Bronchial epithelial cell (primary cell): ENCODE measurements at regions not wholly inside any gene's neighbourhood (a gene's known extent, or its start where the extent isn't known, plus 50 kb on each side); places are given as distances from the start of the nearest gene placed in this dataset.

ENCODE experiments used
- DNase-seq: peaks from one replicate; pipeline ENCODE4 v3.0.0-alpha.2; 2010; ENCODE audit warnings: low read depth
- FAIRE-seq: peaks from 2 replicates; lab custom pipeline; 2011; peaks lifted over from hg19 to GRCh38; lab: Jason Lieb, UNC
- H3K27me3 ChIP-seq: 2 replicates; pipeline ENCODE4 v1.5.1; 2011; ENCODE audit warnings: low read length; ENCODE audit not compliant: control insufficient read depth, insufficient read depth
- H3K36me3 ChIP-seq: 2 replicates; pipeline ENCODE4 v1.5.1; 2011; ENCODE audit warnings: low read length; ENCODE audit not compliant: control insufficient read depth, insufficient read depth
- H3K4me3 ChIP-seq: 2 replicates; pipeline ENCODE4 v1.5.1; 2011; ENCODE audit warnings: mild to moderate bottlenecking, low read depth, low read length, control low read depth
- TF ChIP-seq, protein P1 (sequence below): IDR thresholded peaks from 2 replicates; pipeline ENCODE4 v1.5.1; 2011; ENCODE audit warnings: mild to moderate bottlenecking, moderate library complexity, low read length, control low read depth, inconsistent platforms; ENCODE audit not compliant: insufficient read depth, severe bottlenecking

DNA sequence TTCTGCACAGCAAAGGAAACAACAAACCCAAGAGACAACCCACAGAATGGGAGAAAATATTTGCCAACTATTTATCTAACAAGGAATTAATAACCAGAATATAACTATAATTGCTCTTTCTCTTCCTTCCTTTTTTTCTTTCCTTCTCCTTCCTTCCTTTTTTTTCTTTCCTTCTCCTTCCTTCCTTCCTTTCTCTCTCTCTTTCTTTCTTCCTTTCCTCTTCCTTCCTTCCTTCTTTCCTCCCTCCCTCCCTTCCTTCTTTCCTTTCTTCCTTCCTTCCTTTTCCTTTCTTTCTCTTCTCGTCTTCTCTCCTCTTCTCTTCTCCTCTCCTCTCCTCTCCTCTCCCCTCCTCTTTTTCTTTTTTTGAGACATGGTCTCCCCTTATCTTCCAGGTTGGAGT is 345.4 kb upstream of the ARRDC4 start:
- FAIRE-seq (no peak), DNase-seq (no peak)
- Histone ChIP-seq H3K36me3 (no peaks in the 10 kb centered on the region), H3K4me3 (no peak overlapping the region), H3K27me3 (no peaks in the 10 kb centered on the region)
- TF ChIP-seq, protein P1, sequence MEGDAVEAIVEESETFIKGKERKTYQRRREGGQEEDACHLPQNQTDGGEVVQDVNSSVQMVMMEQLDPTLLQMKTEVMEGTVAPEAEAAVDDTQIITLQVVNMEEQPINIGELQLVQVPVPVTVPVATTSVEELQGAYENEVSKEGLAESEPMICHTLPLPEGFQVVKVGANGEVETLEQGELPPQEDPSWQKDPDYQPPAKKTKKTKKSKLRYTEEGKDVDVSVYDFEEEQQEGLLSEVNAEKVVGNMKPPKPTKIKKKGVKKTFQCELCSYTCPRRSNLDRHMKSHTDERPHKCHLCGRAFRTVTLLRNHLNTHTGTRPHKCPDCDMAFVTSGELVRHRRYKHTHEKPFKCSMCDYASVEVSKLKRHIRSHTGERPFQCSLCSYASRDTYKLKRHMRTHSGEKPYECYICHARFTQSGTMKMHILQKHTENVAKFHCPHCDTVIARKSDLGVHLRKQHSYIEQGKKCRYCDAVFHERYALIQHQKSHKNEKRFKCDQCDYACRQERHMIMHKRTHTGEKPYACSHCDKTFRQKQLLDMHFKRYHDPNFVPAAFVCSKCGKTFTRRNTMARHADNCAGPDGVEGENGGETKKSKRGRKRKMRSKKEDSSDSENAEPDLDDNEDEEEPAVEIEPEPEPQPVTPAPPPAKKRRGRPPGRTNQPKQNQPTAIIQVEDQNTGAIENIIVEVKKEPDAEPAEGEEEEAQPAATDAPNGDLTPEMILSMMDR, result no peak

DNA sequence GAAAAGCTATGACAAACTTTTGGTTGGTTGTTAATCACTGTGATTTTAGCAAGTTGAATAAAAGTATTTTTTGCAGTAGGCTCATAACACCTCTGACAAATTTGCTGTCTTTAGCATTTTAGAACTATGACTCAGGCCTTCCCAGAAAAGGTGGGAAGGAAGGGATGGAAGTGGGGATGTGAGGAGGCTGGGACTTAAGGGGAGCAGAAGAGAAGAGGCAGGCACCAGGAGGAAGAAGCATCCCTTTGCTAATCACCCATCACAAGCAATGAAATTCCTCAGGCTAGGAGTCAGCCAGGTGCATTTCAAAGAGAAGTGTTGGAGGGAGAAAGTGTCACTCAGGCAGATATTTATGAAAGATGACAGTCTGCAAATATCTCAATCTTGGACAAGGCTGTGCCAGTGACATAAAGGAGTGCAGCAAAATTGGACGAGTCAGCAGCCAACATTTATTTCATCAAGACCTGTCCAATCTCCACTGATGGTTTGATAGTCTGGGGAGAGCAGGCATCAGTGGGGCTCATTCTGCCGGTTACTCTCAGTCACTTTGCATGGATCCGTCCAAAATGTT is 337.3 kb upstream of the ARRDC4 start:
- no peak for FAIRE-seq

DNA sequence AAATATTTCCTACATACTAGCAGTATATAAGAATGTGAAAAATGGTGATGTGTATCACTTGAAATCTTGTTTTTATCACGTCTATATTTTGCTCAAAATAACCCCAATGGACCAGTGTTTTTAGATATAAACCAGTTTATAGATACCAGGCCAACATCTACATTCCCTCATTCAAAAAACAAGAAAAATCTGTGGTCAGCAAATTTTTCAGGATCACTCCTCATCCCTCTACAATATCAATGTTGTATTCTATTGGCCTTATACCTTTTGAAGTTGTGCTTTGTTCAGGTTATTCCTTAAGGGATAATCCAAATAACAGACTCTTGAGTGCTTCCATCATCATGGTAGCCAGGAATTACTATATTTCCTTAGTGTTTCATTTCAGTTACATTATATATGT is 332.9 kb upstream of the ARRDC4 start:
- FAIRE-seq (no peak), DNase-seq (no peak)
- H3K36me3 ChIP-seq, result no peaks in the 10 kb centered on the region
- H3K4me3 ChIP-seq, result no peak overlapping the region
- TF ChIP-seq, protein P1, result no peak
- no peaks in the 10 kb centered on the region for H3K27me3 ChIP-seq

More for the DNA sequence above, 337.3 kb upstream of the ARRDC4 start:
- H3K4me3 ChIP-seq, result no peak overlapping the region
- no peak for DNase-seq
- no peaks in the 10 kb centered on the region for H3K27me3 ChIP-seq
- TF ChIP-seq, protein P1, result no peak
- H3K36me3 ChIP-seq, result no peaks in the 10 kb centered on the region

DNA sequence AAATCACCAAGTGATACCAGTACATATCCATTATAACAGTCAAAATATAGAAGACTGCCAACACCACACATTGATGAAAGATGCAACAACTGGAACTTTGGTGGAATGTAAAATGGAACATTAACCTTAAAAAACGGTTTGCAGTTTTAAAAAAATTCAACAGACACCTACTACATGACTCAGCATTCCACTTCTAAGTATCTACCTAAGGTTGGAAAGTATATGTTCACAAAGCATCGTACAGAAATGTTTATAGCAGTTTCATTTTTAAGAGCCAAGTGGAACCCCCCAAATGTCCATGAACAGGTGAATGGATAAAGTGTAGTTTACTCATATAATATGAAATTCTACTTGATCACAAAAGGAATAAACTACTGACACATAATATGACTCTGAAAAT is 314.7 kb upstream of the ARRDC4 start:
- DNase-seq (no peak), FAIRE-seq (no peak)
- TF ChIP-seq, protein P1, result no peak
- H3K4me3 ChIP-seq, result no peak overlapping the region
- no peaks in the 10 kb centered on the region for H3K27me3 ChIP-seq
- no peaks in the 10 kb centered on the region for H3K36me3 ChIP-seq

DNA sequence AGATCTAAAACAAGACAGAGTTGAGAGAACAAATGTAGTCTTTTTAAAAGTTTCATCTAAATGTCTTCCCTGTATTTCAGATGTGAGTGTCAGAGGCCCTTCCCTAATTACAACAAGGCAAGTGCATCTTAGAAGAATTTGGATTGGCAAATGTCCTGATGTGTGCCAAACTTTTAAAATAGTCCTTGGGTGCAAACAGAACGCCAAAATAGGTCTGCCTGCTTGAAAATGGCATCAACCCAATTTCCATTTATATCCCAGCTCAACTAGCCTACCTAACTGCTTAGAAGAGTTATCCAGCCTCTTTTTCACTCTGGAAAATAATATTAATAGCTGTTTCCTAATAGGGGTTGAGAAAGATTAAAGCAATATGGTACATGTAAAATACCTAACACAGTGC is 311.8 kb upstream of the ARRDC4 start:
- no peaks in the 10 kb centered on the region for H3K36me3 ChIP-seq
- H3K4me3 ChIP-seq, result no peak overlapping the region
- no peaks in the 10 kb centered on the region for H3K27me3 ChIP-seq
- FAIRE-seq, result no peak
- DNase-seq, result no peak
- TF ChIP-seq, protein P1, result no peak

DNA sequence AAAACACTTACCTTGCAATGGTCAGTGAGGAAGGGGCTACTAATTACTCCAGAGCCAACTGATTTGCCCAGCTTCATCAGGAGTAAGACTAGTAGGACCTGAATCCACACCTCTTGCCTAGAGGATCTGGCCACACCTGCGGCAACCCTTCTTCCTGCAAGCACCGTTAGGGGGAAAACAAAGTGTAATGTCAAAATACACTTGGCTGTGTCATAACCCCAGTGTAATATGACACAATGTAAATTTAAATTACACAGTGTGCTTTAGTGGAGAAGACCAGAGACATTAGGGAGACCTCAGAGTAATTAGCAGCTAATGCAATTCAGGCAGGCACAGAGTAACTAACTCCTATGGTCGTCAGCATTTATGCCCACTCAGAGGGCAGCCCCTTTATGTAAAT is 308.5 kb upstream of the ARRDC4 start:
- TF ChIP-seq, protein P1, result no peak
- no peak for DNase-seq
- H3K4me3 ChIP-seq, result no peak overlapping the region
- H3K27me3 ChIP-seq, result no peaks in the 10 kb centered on the region
- FAIRE-seq, result no peak
- no peaks in the 10 kb centered on the region for H3K36me3 ChIP-seq
